Ovary (tissue), 3 donors: ENCODE measurements at regions not wholly inside any gene's neighbourhood (a gene's known extent, or its start where the extent isn't known, plus 50 kb on each side); places are given as distances from the start of the nearest gene placed in this dataset.

ENCODE experiments used
- EP300 ChIP-seq: sonication (generic); formaldehyde crosslinking; IDR thresholded peaks from one replicate; pipeline ENCODE4 v1.6.1; 2017; ENCODE audit warnings: antibody characterized with exemption
- POLR2A ChIP-seq: fragments of 450-650 bp; IDR thresholded peaks from one replicate; pipeline ENCODE4 v1.6.1; 2017; ENCODE audit warnings: antibody characterized with exemption, mild to moderate bottlenecking, moderate library complexity
- TF ChIP-seq, protein P1 (sequence below), 3 donors: fragments of 450-650 bp in 2 of 3; fragments of 200-600 bp in 1 of 3; IDR thresholded peaks; one replicate each; pipeline versions ENCODE4 v1.5.1 to v1.8.0; 2016 to 2022; ENCODE audit warnings: antibody characterized with exemption in 3 of 3, mild to moderate bottlenecking in 1 of 3
- donor health status: DM: no; HTN: no; CAD: no.

DNA sequence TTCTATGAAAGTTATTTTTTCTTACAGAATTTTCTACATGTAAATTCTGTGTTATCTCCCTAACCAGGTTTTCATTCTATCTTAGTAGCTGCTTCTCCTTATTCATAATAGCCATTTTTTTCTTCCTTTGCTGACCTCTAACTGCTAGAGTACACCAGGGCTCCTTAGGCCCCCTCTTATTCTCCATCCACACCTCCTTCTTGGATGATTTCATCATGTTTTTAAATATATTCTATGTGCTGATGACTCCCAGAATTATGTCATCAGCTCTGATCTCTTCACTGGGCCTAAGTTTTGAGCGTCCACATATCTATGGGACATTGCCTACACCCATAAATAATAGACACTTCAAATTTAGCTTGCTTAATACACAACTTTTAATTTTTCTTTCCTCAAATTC, 721.5 kb downstream of the SLC16A7 start:
- TF ChIP-seq POLR2A (no peak), EP300 (no peak)
- TF ChIP-seq, protein P1, sequence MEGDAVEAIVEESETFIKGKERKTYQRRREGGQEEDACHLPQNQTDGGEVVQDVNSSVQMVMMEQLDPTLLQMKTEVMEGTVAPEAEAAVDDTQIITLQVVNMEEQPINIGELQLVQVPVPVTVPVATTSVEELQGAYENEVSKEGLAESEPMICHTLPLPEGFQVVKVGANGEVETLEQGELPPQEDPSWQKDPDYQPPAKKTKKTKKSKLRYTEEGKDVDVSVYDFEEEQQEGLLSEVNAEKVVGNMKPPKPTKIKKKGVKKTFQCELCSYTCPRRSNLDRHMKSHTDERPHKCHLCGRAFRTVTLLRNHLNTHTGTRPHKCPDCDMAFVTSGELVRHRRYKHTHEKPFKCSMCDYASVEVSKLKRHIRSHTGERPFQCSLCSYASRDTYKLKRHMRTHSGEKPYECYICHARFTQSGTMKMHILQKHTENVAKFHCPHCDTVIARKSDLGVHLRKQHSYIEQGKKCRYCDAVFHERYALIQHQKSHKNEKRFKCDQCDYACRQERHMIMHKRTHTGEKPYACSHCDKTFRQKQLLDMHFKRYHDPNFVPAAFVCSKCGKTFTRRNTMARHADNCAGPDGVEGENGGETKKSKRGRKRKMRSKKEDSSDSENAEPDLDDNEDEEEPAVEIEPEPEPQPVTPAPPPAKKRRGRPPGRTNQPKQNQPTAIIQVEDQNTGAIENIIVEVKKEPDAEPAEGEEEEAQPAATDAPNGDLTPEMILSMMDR (IDR thresholded peaks at IDR 0.05): no peak
